CD4-positive, alpha-beta memory T cell (primary cell): ENCODE measurements at regions not wholly inside any gene's neighbourhood (a gene's known extent, or its start where the extent isn't known, plus 50 kb on each side); places are given as distances from the start of the nearest gene placed in this dataset.
"Not testable (repeated sequence)": the region's sequence is repeated elsewhere in the genome, so short reads cannot be mapped to it uniquely, and the experiment has no call there.

Experiments used
- CTCF ChIA-PET: fragments of 350-600 bp; sonication (Branson Sonifier 250); formaldehyde crosslinking; loops from one replicate; lab custom pipeline; 2021; ENCODE audit warnings: inconsistent platforms; ENCODE audit not compliant: partially characterized antibody; lab: Charles Lee
- POLR2A ChIA-PET: fragments of 350-600 bp; sonication (Branson Sonifier 250); formaldehyde crosslinking; loops from one replicate; lab custom pipeline; 2021; ENCODE audit not compliant: partially characterized antibody; lab: Charles Lee
- DNase-seq, 5 donors: peaks; one replicate each; pipeline versions ENCODE4 v3.0.0 to v3.0.0-alpha.2; 2020 to 2022; ENCODE audit warnings: mixed read lengths in 1 of 5
- H3K27ac ChIP-seq: one replicate; pipeline ENCODE4 v1.7.0; 2013; ENCODE audit warnings: low read depth, low read length
- H3K27me3 ChIP-seq: 2 replicates; pipeline ENCODE4 v1.7.0; 2013; ENCODE audit warnings: mild to moderate bottlenecking, low read length, moderate library complexity; ENCODE audit not compliant: insufficient read depth
- H3K36me3 ChIP-seq: 2 replicates; pipeline ENCODE4 v1.7.0; 2013; ENCODE audit warnings: mild to moderate bottlenecking, low read length, moderate library complexity; ENCODE audit not compliant: insufficient read depth
- H3K4me1 ChIP-seq: 2 replicates; pipeline ENCODE4 v1.7.0; 2013; ENCODE audit warnings: mild to moderate bottlenecking, low read length, moderate library complexity; ENCODE audit not compliant: insufficient read depth
- H3K4me3 ChIP-seq, 2 donors: one replicate each; pipeline ENCODE4 v1.7.0; 2013; ENCODE audit warnings: low read length in 2 of 2, mild to moderate bottlenecking in 1 of 2
- H3K9me3 ChIP-seq, 2 donors: one replicate each; pipeline ENCODE4 v1.7.0; 2013; ENCODE audit warnings: low read length in 2 of 2, control low read depth in 1 of 2; ENCODE audit not compliant: control insufficient read depth in 1 of 2
- H3K27ac Mint-ChIP-seq, 7 donors: one replicate each; pipeline ENCODE4 v1.8.0; 2020 to 2021; ENCODE audit warnings: mixed read lengths in 7 of 7, mild to moderate bottlenecking in 6 of 7, inconsistent platforms in 3 of 7, moderate library complexity in 3 of 7
- H3K27me3 Mint-ChIP-seq, 2 donors: one replicate each; pipeline ENCODE4 v1.8.0; 2020 to 2021; ENCODE audit warnings: mixed read lengths in 2 of 2
- H3K36me3 Mint-ChIP-seq, 2 donors: one replicate each; pipeline ENCODE4 v1.8.0; 2020 to 2021; ENCODE audit warnings: mixed read lengths in 2 of 2, inconsistent platforms in 1 of 2, mild to moderate bottlenecking in 1 of 2
- H3K4me1 Mint-ChIP-seq, 4 donors: one replicate each; pipeline ENCODE4 v1.8.0; 2020 to 2021; ENCODE audit warnings: mixed read lengths in 4 of 4, mild to moderate bottlenecking in 1 of 4
- H3K4me3 Mint-ChIP-seq, 8 donors: one replicate each; pipeline ENCODE4 v1.8.0; 2020 to 2021; ENCODE audit warnings: mixed read lengths in 8 of 8, mild to moderate bottlenecking in 7 of 8, moderate library complexity in 6 of 8, inconsistent platforms in 3 of 8
- H3K9me3 Mint-ChIP-seq, 8 donors: one replicate each; pipeline ENCODE4 v1.8.0; 2020 to 2021; ENCODE audit warnings: mixed read lengths in 8 of 8, mild to moderate bottlenecking in 5 of 8, inconsistent platforms in 3 of 8, moderate library complexity in 1 of 8
- intact Hi-C: fragments of 100-400 bp; cut with micrococcal nuclease; formaldehyde crosslinking; loops from one replicate; pipeline ENCODE4 v1.15.1; 2023

GRCh38 chr5:116778651-116779280 is 204.1 kb upstream of the SEMA6A start:
- CTCF ChIA-PET: no interaction called here
- no peak overlapping the region for H3K27ac Mint-ChIP-seq
- DNase-seq: no peak

DNA sequence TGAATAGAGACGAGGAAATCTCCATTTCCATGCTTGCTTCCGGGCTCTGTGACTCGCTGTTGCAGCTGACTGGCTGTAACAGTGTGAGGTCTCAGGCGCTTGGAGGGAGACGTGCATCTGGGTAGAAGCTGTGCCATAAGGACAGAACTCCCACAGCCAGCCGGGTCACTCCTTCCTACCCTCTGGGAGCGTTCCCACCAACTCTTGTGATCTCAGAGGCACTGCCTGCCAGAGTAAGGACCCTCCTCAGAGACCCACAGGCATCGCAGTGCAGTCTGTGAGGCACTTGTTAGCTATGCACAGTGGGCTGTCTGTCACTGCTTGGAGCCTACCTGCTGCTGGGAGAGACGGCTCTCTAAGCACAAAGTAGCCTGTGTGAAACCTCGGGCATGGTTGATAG is 203.4 kb upstream of the SEMA6A start:
- Mint-ChIP-seq H3K27ac (no peak overlapping the region), H3K4me3 (no peak overlapping the region), H3K9me3 (peaks cover 0 to 3% (median 0%) of the 10 kb centered on the region in 8 donors), H3K36me3 (no peaks in the 10 kb centered on the region), H3K27me3 (no peaks in the 10 kb centered on the region), H3K4me1 (peaks cover 0 to 3% (median 0%) of the 10 kb centered on the region in 4 donors)
- no peaks in the 10 kb centered on the region for H3K27me3 ChIP-seq
- no peak for DNase-seq
- intact Hi-C loops: no loop called here
- H3K4me1 ChIP-seq: no peaks in the 10 kb centered on the region
- no peak overlapping the region for H3K4me3 ChIP-seq
- H3K36me3 ChIP-seq: no peaks in the 10 kb centered on the region
- H3K27ac ChIP-seq: no peak overlapping the region
- POLR2A ChIA-PET: no interaction called here
- H3K9me3 ChIP-seq: no peaks in the 10 kb centered on the region
- CTCF ChIA-PET: no interaction called here

More at GRCh38 chr5:116778651-116779280, 204.1 kb upstream of the SEMA6A start:
- Histone ChIP-seq H3K4me1 (no peaks in the 10 kb centered on the region), H3K9me3 (no peaks in the 10 kb centered on the region), H3K4me3 (no peak overlapping the region), H3K27ac (no peak overlapping the region), H3K27me3 (no peaks in the 10 kb centered on the region), H3K36me3 (no peaks in the 10 kb centered on the region)
- no peak overlapping the region for H3K4me3 Mint-ChIP-seq
- peaks cover 0 to 3% (median 0%) of the 10 kb centered on the region in 4 donors for H3K4me1 Mint-ChIP-seq
- intact Hi-C loops: no loop called here
- peaks cover 0 to 2% (median 0%) of the 10 kb centered on the region in 8 donors for H3K9me3 Mint-ChIP-seq
- POLR2A ChIA-PET: no interaction called here
- H3K36me3 Mint-ChIP-seq: no peaks in the 10 kb centered on the region
- no peaks in the 10 kb centered on the region for H3K27me3 Mint-ChIP-seq

DNA sequence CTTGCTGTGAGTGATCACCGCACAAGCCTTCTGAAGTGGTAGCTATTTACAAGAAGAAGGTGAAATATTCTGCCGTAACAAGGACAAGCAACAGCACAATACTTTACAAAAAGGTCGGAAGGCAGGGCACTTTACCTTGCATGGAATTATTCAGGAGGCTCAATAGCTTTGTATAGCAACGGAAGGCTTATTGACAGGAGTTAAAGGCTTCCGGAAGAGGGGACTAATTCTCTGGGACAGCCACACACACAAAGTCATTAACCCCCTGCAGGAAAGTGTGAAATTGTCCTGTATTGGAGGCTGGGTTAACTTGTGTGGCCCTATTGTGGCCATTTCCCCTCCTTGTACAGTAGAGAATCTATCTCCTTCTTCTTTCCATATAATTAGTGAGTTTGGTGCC is 199.3 kb upstream of the SEMA6A start:
- Histone ChIP-seq H3K27ac (no peak overlapping the region), H3K27me3 (no peaks in the 10 kb centered on the region), H3K4me3 (no peak overlapping the region), H3K4me1 (no peaks in the 10 kb centered on the region), H3K9me3 (no peaks in the 10 kb centered on the region), H3K36me3 (no peaks in the 10 kb centered on the region)
- H3K27ac Mint-ChIP-seq: no peak overlapping the region
- no peaks in the 10 kb centered on the region for H3K27me3 Mint-ChIP-seq
- POLR2A ChIA-PET: no interaction called here
- no peak for DNase-seq
- H3K4me3 Mint-ChIP-seq: no peak overlapping the region
- no peaks in the 10 kb centered on the region for H3K36me3 Mint-ChIP-seq
- intact Hi-C loops: no loop called here
- peaks cover 0 to 2% (median 0%) of the 10 kb centered on the region in 8 donors for H3K9me3 Mint-ChIP-seq
- peaks cover 0 to 3% (median 0%) of the 10 kb centered on the region in 4 donors for H3K4me1 Mint-ChIP-seq
- CTCF ChIA-PET: no interaction called here

- Mint-ChIP-seq H3K4me1 (no peaks in the 10 kb centered on the region), H3K27me3 (peaks cover 0 to 2% of the 10 kb centered on the region in 2 donors), H3K4me3 (no peak overlapping the region), H3K9me3 (peaks cover 0 to 2% (median 0%) of the 10 kb centered on the region in 8 donors), H3K36me3 (no peaks in the 10 kb centered on the region), H3K27ac (no peak overlapping the region)
- Histone ChIP-seq H3K36me3 (no peaks in the 10 kb centered on the region), H3K9me3 (no peaks in the 10 kb centered on the region), H3K4me1 (no peaks in the 10 kb centered on the region), H3K4me3 (no peak overlapping the region), H3K27ac (no peak overlapping the region), H3K27me3 (no peaks in the 10 kb centered on the region)
- ChIA-PET POLR2A (no interaction called here), CTCF (no interaction called here)
- intact Hi-C loops: no loop called here
- no peak for DNase-seq
These were observed 198.2 kb upstream of the SEMA6A start for GRCh38 chr5:116772806-116773205.

DNA sequence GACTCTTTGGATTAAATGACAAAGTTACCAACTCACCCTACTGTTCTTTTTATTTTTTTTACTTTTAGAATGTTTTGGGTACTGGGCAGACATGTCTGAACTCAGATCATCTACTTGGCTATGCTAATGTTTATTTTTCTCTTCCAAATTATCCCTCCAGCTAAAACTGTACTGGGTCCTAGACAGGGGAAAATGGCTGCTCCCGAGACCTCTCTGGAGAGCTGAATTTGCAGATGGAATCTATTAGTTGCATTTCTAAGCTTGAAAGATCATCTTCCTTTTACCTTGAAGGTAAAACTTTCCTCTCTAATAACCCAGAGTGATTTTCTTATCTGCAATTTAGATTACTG is 197.5 kb upstream of the SEMA6A start:
- no peaks in the 10 kb centered on the region for H3K36me3 Mint-ChIP-seq
- peaks cover 0 to 2% of the 10 kb centered on the region in 2 donors for H3K27me3 Mint-ChIP-seq
- no peak for DNase-seq
- intact Hi-C loops: no loop called here
- no peaks in the 10 kb centered on the region for H3K4me1 Mint-ChIP-seq
- peaks cover 0 to 2% (median 0%) of the 10 kb centered on the region in 8 donors for H3K9me3 Mint-ChIP-seq
- ChIA-PET CTCF (no interaction called here), POLR2A (no interaction called here)
- Histone ChIP-seq H3K27ac (no peak overlapping the region), H3K27me3 (no peaks in the 10 kb centered on the region), H3K36me3 (no peaks in the 10 kb centered on the region), H3K4me1 (no peaks in the 10 kb centered on the region), H3K4me3 (no peak overlapping the region), H3K9me3 (no peaks in the 10 kb centered on the region)
- no peak overlapping the region for H3K4me3 Mint-ChIP-seq
- no peak overlapping the region for H3K27ac Mint-ChIP-seq

GRCh38 chr5:116771466-116772151 is 197.0 kb upstream of the SEMA6A start:
- H3K4me3 Mint-ChIP-seq: no peak overlapping the region
- no peak overlapping the region for H3K27ac Mint-ChIP-seq
- H3K9me3 ChIP-seq: no peaks in the 10 kb centered on the region
- no peaks in the 10 kb centered on the region for H3K4me1 ChIP-seq
- no peaks in the 10 kb centered on the region for H3K27me3 ChIP-seq
- no peak for DNase-seq
- H3K9me3 Mint-ChIP-seq: peaks cover 0 to 2% (median 0%) of the 10 kb centered on the region in 8 donors
- no peaks in the 10 kb centered on the region for H3K4me1 Mint-ChIP-seq
- intact Hi-C loops: no loop called here
- H3K27me3 Mint-ChIP-seq: peaks cover 0 to 2% of the 10 kb centered on the region in 2 donors
- H3K4me3 ChIP-seq: no peak overlapping the region
- ChIA-PET CTCF (no interaction called here), POLR2A (no interaction called here)
- H3K36me3 ChIP-seq: no peaks in the 10 kb centered on the region
- H3K36me3 Mint-ChIP-seq: no peaks in the 10 kb centered on the region
- no peak overlapping the region for H3K27ac ChIP-seq

GRCh38 chr5:116769953-116770352 is 195.3 kb upstream of the SEMA6A start:
- CTCF ChIA-PET, intact Hi-C loops: not testable (repeated sequence)

More at GRCh38 chr5:116769953-116770352, 195.3 kb upstream of the SEMA6A start:
- H3K4me1 Mint-ChIP-seq, H3K9me3 ChIP-seq, H3K9me3 Mint-ChIP-seq, H3K4me3 ChIP-seq, DNase-seq, H3K4me1 ChIP-seq, H3K27ac Mint-ChIP-seq, H3K27ac ChIP-seq, H3K27me3 ChIP-seq, POLR2A ChIA-PET, H3K36me3 Mint-ChIP-seq, H3K27me3 Mint-ChIP-seq, H3K4me3 Mint-ChIP-seq, H3K36me3 ChIP-seq: not testable (repeated sequence)
